ENCODE measurements at regions not wholly inside any gene's neighbourhood (a gene's known extent, or its start where the extent isn't known, plus 50 kb on each side); places are given as distances from the start of the nearest gene placed in this dataset.
"Not testable (repeated sequence)": the region's sequence is repeated elsewhere in the genome, so short reads cannot be mapped to it uniquely, and the experiment has no call there.

- DNase-seq: no peak
These were observed 253.2 kb upstream of the SMIM30 start for GRCh38 chr7:113371416-113372043.

GRCh38 chr7:113370910-113371309 is 252.6 kb upstream of the SMIM30 start:
- DNase-seq: no peak

- DNase-seq: no peak
These were observed 249.9 kb upstream of the SMIM30 start for GRCh38 chr7:113368256-113368655.

GRCh38 chr7:113367041-113367586 is 248.8 kb upstream of the SMIM30 start:
- DNase-seq: peak; percentile 20

GRCh38 chr7:113366122-113366521 is 247.8 kb upstream of the SMIM30 start:
- DNase-seq: no peak

GRCh38 chr7:113349339-113349738 is 231.0 kb upstream of the SMIM30 start:
- no peak for DNase-seq

- peak; percentile 11 for DNase-seq
These were observed 221.3 kb upstream of the SMIM30 start for GRCh38 chr7:113339661-113340060.

- DNase-seq: no peak
These were observed 219.8 kb upstream of the SMIM30 start for GRCh38 chr7:113338071-113338696.

GRCh38 chr7:113336838-113337237 is 218.5 kb upstream of the SMIM30 start:
- DNase-seq: not testable (repeated sequence)

- DNase-seq: peak; percentile 43
These were observed 213.0 kb upstream of the SMIM30 start for GRCh38 chr7:113331155-113331898.

GRCh38 chr7:113321201-113321600 is 202.8 kb upstream of the SMIM30 start:
- DNase-seq: no peak

GRCh38 chr7:113320419-113320818 is 202.1 kb upstream of the SMIM30 start:
- DNase-seq: no peak

- DNase-seq: no peak
These were observed 196.2 kb upstream of the SMIM30 start for GRCh38 chr7:113314594-113314993.

GRCh38 chr7:113308399-113308798 is 190.0 kb upstream of the SMIM30 start:
- no peak for DNase-seq

GRCh38 chr7:113307147-113307546 is 188.8 kb upstream of the SMIM30 start:
- DNase-seq: no peak

GRCh38 chr7:113306302-113306701 is 187.9 kb upstream of the SMIM30 start:
- no peak for DNase-seq

GRCh38 chr7:113304104-113304503 is 185.8 kb upstream of the SMIM30 start:
- no peak for DNase-seq

- not testable (repeated sequence) for DNase-seq
These were observed 185.0 kb upstream of the SMIM30 start for GRCh38 chr7:113303388-113303787.

- DNase-seq: no peak
These were observed 183.6 kb upstream of the SMIM30 start for GRCh38 chr7:113301983-113302382.

GRCh38 chr7:113301141-113301540 is 182.8 kb upstream of the SMIM30 start:
- no peak for DNase-seq

- no peak for DNase-seq
These were observed 181.4 kb upstream of the SMIM30 start for GRCh38 chr7:113299748-113300147.

- DNase-seq: no peak
These were observed 180.1 kb upstream of the SMIM30 start for GRCh38 chr7:113298501-113298900.

- no peak for DNase-seq
These were observed 176.4 kb upstream of the SMIM30 start for GRCh38 chr7:113294750-113295149.

- DNase-seq: no peak
These were observed 173.8 kb upstream of the SMIM30 start for GRCh38 chr7:113292105-113292504.
